ENCODE measurements at regions not wholly inside any gene's neighbourhood (a gene's known extent, or its start where the extent isn't known, plus 50 kb on each side); places are given as distances from the start of the nearest gene placed in this dataset.

DNA sequence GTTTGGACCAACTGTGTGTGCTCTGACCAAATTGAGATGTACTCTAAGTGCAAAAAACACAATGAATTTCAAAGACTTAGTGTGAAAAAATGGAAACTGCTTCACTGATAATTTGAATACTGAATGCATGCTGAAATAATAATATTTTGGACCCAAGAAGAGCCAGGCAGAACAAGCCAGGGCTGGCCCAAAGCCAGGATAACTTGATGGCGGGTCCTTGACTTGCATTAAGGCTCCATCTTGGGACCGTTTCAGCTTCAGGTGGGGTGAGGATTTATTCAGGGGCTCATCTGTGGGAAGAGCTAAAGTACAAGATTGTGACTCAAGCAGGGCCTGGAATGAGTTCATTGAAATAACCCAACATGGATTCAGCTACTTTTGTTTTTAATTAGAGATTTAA, 921.9 kb downstream of the QKI start:
- H3K9me3 ChIP-seq (ENCODE audit: control insufficient read depth, low read length) = no peaks in the 10 kb centered on the region
- no peak overlapping the region for H3K27ac ChIP-seq (ENCODE audit: insufficient read depth, low read depth, low read length, poor library complexity, severe bottlenecking)
- H3K4me1 ChIP-seq (ENCODE audit: control insufficient read depth, insufficient read depth, low read length) = no peaks in the 10 kb centered on the region
- H3K27me3 ChIP-seq (ENCODE audit: control insufficient read depth, insufficient read depth, low read length, poor library complexity, severe bottlenecking) = no peaks in the 10 kb centered on the region
- no peak overlapping the region for H3K4me3 ChIP-seq (ENCODE audit: insufficient read depth, low read depth, low read length)
- H3K36me3 ChIP-seq (ENCODE audit: control insufficient read depth, insufficient read depth, low read length) = no peaks in the 10 kb centered on the region
- WGBS, 2 experiments = 88 to 95% methylated on average over 2 of the region's 2 CpGs

DNA sequence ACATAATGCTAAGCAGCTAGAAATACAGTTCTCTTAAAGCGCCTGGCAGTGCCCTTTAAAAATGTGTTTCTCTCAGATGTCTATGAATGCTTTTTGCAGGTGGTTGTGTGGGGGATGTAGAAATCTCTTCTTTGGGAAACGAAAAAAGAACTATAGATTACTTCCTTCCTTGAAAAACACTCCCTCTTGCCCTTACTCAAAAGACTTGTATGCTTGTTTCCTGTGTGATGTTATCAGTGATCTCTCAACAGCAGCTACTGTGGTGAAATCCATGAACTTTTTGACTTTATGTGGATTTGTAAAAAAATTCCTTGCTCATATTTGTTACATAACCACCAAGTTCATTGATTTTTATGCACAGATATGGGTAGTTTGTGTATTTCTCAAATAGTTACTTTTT, 916.5 kb downstream of the QKI start:
- H3K4me3 ChIP-seq (ENCODE audit: insufficient read depth, low read depth, low read length) = no peak overlapping the region
- H3K36me3 ChIP-seq (ENCODE audit: control insufficient read depth, insufficient read depth, low read length) = no peaks in the 10 kb centered on the region
- H3K4me1 ChIP-seq (ENCODE audit: control insufficient read depth, insufficient read depth, low read length) = no peaks in the 10 kb centered on the region
- H3K9me3 ChIP-seq (ENCODE audit: control insufficient read depth, low read length) = no peaks in the 10 kb centered on the region
- no peaks in the 10 kb centered on the region for H3K27me3 ChIP-seq (ENCODE audit: control insufficient read depth, insufficient read depth, low read length, poor library complexity, severe bottlenecking)
- H3K27ac ChIP-seq (ENCODE audit: insufficient read depth, low read depth, low read length, poor library complexity, severe bottlenecking) = no peak overlapping the region
- WGBS, 2 experiments = 85 to 100% methylated on average over 1 of the region's 2 CpGs

GRCh38 chr6:164325168-164325567, 910.6 kb downstream of the QKI start:
- no peaks in the 10 kb centered on the region for H3K36me3 ChIP-seq (ENCODE audit: control insufficient read depth, insufficient read depth, low read length)
- no peak overlapping the region for H3K27ac ChIP-seq (ENCODE audit: insufficient read depth, low read depth, low read length, poor library complexity, severe bottlenecking)
- no CpG with 5 or more reads among the region's 1 CpG for WGBS, 2 experiments
- H3K9me3 ChIP-seq (ENCODE audit: control insufficient read depth, low read length) = no peaks in the 10 kb centered on the region
- no peaks in the 10 kb centered on the region for H3K27me3 ChIP-seq (ENCODE audit: control insufficient read depth, insufficient read depth, low read length, poor library complexity, severe bottlenecking)
- H3K4me3 ChIP-seq (ENCODE audit: insufficient read depth, low read depth, low read length) = no peak overlapping the region
- no peaks in the 10 kb centered on the region for H3K4me1 ChIP-seq (ENCODE audit: control insufficient read depth, insufficient read depth, low read length)

- Histone ChIP-seq H3K27me3 (ENCODE audit: control insufficient read depth, insufficient read depth, low read length, poor library complexity, severe bottlenecking) (no peaks in the 10 kb centered on the region), H3K36me3 (ENCODE audit: control insufficient read depth, insufficient read depth, low read length) (no peaks in the 10 kb centered on the region), H3K4me3 (ENCODE audit: insufficient read depth, low read depth, low read length) (no peak overlapping the region), H3K27ac (ENCODE audit: insufficient read depth, low read depth, low read length, poor library complexity, severe bottlenecking) (no peak overlapping the region), H3K9me3 (ENCODE audit: control insufficient read depth, low read length) (no peaks in the 10 kb centered on the region), H3K4me1 (ENCODE audit: control insufficient read depth, insufficient read depth, low read length) (no peaks in the 10 kb centered on the region)
- 95 to 100% methylated on average over 3 to 4 of the region's 4 CpGs for WGBS, 2 experiments
Observed at GRCh38 chr6:164322533-164322932, 908.0 kb downstream of the QKI start.

- Histone ChIP-seq H3K36me3 (ENCODE audit: control insufficient read depth, insufficient read depth, low read length) (no peaks in the 10 kb centered on the region), H3K9me3 (ENCODE audit: control insufficient read depth, low read length) (no peaks in the 10 kb centered on the region), H3K27me3 (ENCODE audit: control insufficient read depth, insufficient read depth, low read length, poor library complexity, severe bottlenecking) (no peaks in the 10 kb centered on the region), H3K4me1 (ENCODE audit: control insufficient read depth, insufficient read depth, low read length) (no peaks in the 10 kb centered on the region), H3K27ac (ENCODE audit: insufficient read depth, low read depth, low read length, poor library complexity, severe bottlenecking) (no peak overlapping the region), H3K4me3 (ENCODE audit: insufficient read depth, low read depth, low read length) (no peak overlapping the region)
- 91 to 95% methylated on average over 4 of the region's 4 CpGs for WGBS, 2 experiments
Observed at GRCh38 chr6:164321297-164321696, 906.8 kb downstream of the QKI start.

- 93 to 98% methylated on average over 2 of the region's 2 CpGs for WGBS, 2 experiments
- no peak overlapping the region for H3K27ac ChIP-seq (ENCODE audit: insufficient read depth, low read depth, low read length, poor library complexity, severe bottlenecking)
- no peaks in the 10 kb centered on the region for H3K9me3 ChIP-seq (ENCODE audit: control insufficient read depth, low read length)
- no peaks in the 10 kb centered on the region for H3K36me3 ChIP-seq (ENCODE audit: control insufficient read depth, insufficient read depth, low read length)
- H3K4me1 ChIP-seq (ENCODE audit: control insufficient read depth, insufficient read depth, low read length) = no peaks in the 10 kb centered on the region
- no peak overlapping the region for H3K4me3 ChIP-seq (ENCODE audit: insufficient read depth, low read depth, low read length)
- H3K27me3 ChIP-seq (ENCODE audit: control insufficient read depth, insufficient read depth, low read length, poor library complexity, severe bottlenecking) = no peaks in the 10 kb centered on the region
Observed at GRCh38 chr6:164315376-164315775, 900.9 kb downstream of the QKI start.

DNA sequence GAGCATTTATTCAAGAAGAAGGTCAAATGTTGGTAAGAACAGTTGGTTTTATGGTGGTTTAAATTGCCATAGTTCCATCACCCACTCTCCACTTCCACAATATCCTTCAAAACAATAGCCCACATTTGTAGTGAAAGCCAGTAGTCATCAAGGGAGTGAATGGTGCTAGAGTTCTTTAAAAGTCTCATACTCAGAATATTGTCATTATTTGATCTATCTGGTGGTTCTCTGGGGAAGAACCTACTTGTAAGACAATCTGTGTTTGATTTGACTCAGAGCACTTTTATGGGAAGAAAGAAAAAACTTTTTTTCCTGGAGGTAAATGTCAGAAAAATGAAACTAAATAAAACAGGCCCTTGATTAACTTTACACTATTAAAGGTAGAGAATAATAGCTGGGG, 893.8 kb downstream of the QKI start:
- H3K27me3 ChIP-seq (ENCODE audit: control insufficient read depth, insufficient read depth, low read length, poor library complexity, severe bottlenecking) = no peaks in the 10 kb centered on the region
- no peaks in the 10 kb centered on the region for H3K9me3 ChIP-seq (ENCODE audit: control insufficient read depth, low read length)
- H3K4me1 ChIP-seq (ENCODE audit: control insufficient read depth, insufficient read depth, low read length) = no peaks in the 10 kb centered on the region
- H3K27ac ChIP-seq (ENCODE audit: insufficient read depth, low read depth, low read length, poor library complexity, severe bottlenecking) = no peak overlapping the region
- no peak overlapping the region for H3K4me3 ChIP-seq (ENCODE audit: insufficient read depth, low read depth, low read length)
- H3K36me3 ChIP-seq (ENCODE audit: control insufficient read depth, insufficient read depth, low read length) = no peaks in the 10 kb centered on the region

- no peak overlapping the region for H3K27ac ChIP-seq (ENCODE audit: insufficient read depth, low read depth, low read length, poor library complexity, severe bottlenecking)
Observed at GRCh38 chr6:164303102-164303964, 888.8 kb downstream of the QKI start.

GRCh38 chr6:164296411-164296810, 881.9 kb downstream of the QKI start:
- H3K4me3 ChIP-seq (ENCODE audit: insufficient read depth, low read depth, low read length) = no peak overlapping the region
- 88 to 94% methylated on average over 4 of the region's 4 CpGs for WGBS, 2 experiments
- no peaks in the 10 kb centered on the region for H3K27me3 ChIP-seq (ENCODE audit: control insufficient read depth, insufficient read depth, low read length, poor library complexity, severe bottlenecking)
- no peak overlapping the region for H3K27ac ChIP-seq (ENCODE audit: insufficient read depth, low read depth, low read length, poor library complexity, severe bottlenecking)
- H3K36me3 ChIP-seq (ENCODE audit: control insufficient read depth, insufficient read depth, low read length) = no peaks in the 10 kb centered on the region
- peaks cover under 1% of the 10 kb centered on the region for H3K9me3 ChIP-seq (ENCODE audit: control insufficient read depth, low read length)
- no peaks in the 10 kb centered on the region for H3K4me1 ChIP-seq (ENCODE audit: control insufficient read depth, insufficient read depth, low read length)

More at GRCh38 chr6:164303102-164303964, 888.8 kb downstream of the QKI start:
- no peaks in the 10 kb centered on the region for H3K36me3 ChIP-seq (ENCODE audit: control insufficient read depth, insufficient read depth, low read length)
- H3K4me3 ChIP-seq (ENCODE audit: insufficient read depth, low read depth, low read length) = no peak overlapping the region
- H3K9me3 ChIP-seq (ENCODE audit: control insufficient read depth, low read length) = no peaks in the 10 kb centered on the region
- H3K4me1 ChIP-seq (ENCODE audit: control insufficient read depth, insufficient read depth, low read length) = no peaks in the 10 kb centered on the region
- no peaks in the 10 kb centered on the region for H3K27me3 ChIP-seq (ENCODE audit: control insufficient read depth, insufficient read depth, low read length, poor library complexity, severe bottlenecking)
- 88 to 94% methylated on average over 5 of the region's 5 CpGs for WGBS, 2 experiments

DNA sequence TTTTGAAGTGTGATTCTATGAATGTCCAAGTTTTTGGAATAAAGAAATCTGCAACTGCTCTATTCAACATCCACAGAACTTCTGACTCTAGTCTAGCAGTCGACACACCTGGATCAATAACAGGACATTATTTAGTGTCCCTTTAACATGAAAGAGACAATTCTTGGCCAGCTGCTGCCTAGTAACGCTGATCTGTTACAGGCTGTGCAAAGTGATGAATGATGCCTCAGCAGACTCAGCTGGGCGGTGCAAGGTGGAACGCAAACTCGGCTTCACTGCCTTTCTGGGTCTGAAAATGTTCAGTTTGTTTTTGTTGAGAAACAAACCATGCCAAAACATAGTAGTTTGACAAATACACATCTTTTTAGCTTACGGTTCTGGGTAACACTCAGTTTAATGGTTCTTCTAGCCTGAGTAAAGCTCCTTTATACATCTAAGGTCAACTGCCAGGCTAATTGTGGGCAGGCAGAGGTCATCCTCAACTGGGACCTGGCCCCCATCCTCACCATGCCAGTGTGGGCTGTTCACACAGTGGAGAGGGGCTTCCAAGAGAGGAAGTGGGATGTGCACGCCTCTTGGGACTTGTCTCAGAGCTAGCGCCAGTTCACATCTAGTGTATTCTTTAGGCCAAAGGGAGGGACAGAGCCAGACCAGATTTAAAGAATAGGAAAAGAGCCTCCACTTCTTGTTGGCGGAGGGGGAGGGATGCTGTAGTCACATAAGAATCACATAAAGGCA, 879.7 kb downstream of the QKI start:
- Histone ChIP-seq H3K27me3 (ENCODE audit: control insufficient read depth, insufficient read depth, low read length, poor library complexity, severe bottlenecking) (no peaks in the 10 kb centered on the region), H3K27ac (ENCODE audit: insufficient read depth, low read depth, low read length, poor library complexity, severe bottlenecking) (no peak overlapping the region), H3K4me3 (ENCODE audit: insufficient read depth, low read depth, low read length) (no peak overlapping the region), H3K4me1 (ENCODE audit: control insufficient read depth, insufficient read depth, low read length) (no peaks in the 10 kb centered on the region), H3K36me3 (ENCODE audit: control insufficient read depth, insufficient read depth, low read length) (no peaks in the 10 kb centered on the region), H3K9me3 (ENCODE audit: control insufficient read depth, low read length) (peaks cover 2% of the 10 kb centered on the region)
- 91 to 96% methylated on average over 9 of the region's 9 CpGs for WGBS, 2 experiments
